ENCODE measurements at regions not wholly inside any gene's neighbourhood (a gene's known extent, or its start where the extent isn't known, plus 50 kb on each side); places are given as distances from the start of the nearest gene placed in this dataset.

GRCh38 chr13:40342901-40343300 lies 323.5 kb downstream of the FOXO1 start:
- Histone ChIP-seq H3K27me3 (ENCODE audit: control insufficient read depth in 2 of 2, insufficient read depth in 2 of 2, low read length in 2 of 2) (no peaks in the 10 kb centered on the region; a peak in 2 of 5 replicates), H4K20me1 (replicated peaks; ENCODE audit: control insufficient read depth, insufficient read depth, low read length) (no peaks in the 10 kb centered on the region), H2AFZ (ENCODE audit: low read depth, low read length) (no peak overlapping the region), H3K36me3 (ENCODE audit: control insufficient read depth, insufficient read depth, low read length) (no peaks in the 10 kb centered on the region), H3K79me2 (ENCODE audit: control insufficient read depth, insufficient read depth, low read length) (no peaks in the 10 kb centered on the region), H3K27ac (ENCODE audit: extremely low read depth, low read depth, low read length) (no peak overlapping the region), H3K4me3 (no peak overlapping the region), H3K9ac (ENCODE audit: insufficient read depth in 1 of 2, low read depth in 2 of 2, low read length in 2 of 2) (no peak overlapping the region), H3K9me1 (ENCODE audit: control insufficient read depth, insufficient read depth, low read length) (no peaks in the 10 kb centered on the region), H3K4me1 (replicated peaks in 1 of 2; ENCODE audit: control insufficient read depth in 2 of 2, insufficient read depth in 2 of 2, low read length in 2 of 2) (no peaks in the 10 kb centered on the region), H3K9me3 (replicated peaks; ENCODE audit: control insufficient read depth, insufficient read depth, low read depth, low read length) (no peaks in the 10 kb centered on the region), H3K4me2 (ENCODE audit: insufficient read depth, low read length) (no peak overlapping the region)
- WGBS (ENCODE audit: insufficient coverage, low coverage, missing lambda C conversion rate) = 0% methylated on average over 3 of the region's 3 CpGs
- BruUV-seq (replicated peaks) = no TSS peak
- intact Hi-C loops (cut with micrococcal nuclease) (no loop called here), in situ Hi-C loops (cut with MboI) (no loop called here)
- ATAC-seq (no peak), DNase-seq (ENCODE audit: extremely low read depth in 1 of 4, low spot score in 3 of 4) (no peak), FAIRE-seq (no peak)
- ChIA-PET POLR2A (no interaction called here), CTCF (ENCODE audit: low intra/inter-chr PET ratio) (interaction anchor here (0.6 kb wide), 1 partner anchor 419 kb away, joined by 3 read pairs; no protein-coding TSS in a partner anchor)
- TF ChIP-seq GABPB1 (CRISPR knock-in tag; IDR thresholded peaks at IDR 0.05) = no peak
- no peak for TF ChIP-seq MEF2A (IDR thresholded peaks at IDR 0.05; ENCODE audit: control insufficient read depth, low read depth, low read length)
- TF ChIP-seq ZNF444 (CRISPR knock-in tag; IDR thresholded peaks at IDR 0.05) = no peak
- TF ChIP-seq SMAD1 (IDR thresholded peaks at IDR 0.05; ENCODE audit: low read depth, low read length, partially characterized antibody) = no peak
- TF ChIP-seq ZNF445 (CRISPR knock-in tag; IDR thresholded peaks at IDR 0.05; ENCODE audit: low read depth) = no peak
- TF ChIP-seq ELF4 (CRISPR knock-in tag; IDR thresholded peaks at IDR 0.05) = no peak
- no peak for TF ChIP-seq CHD7 (IDR thresholded peaks at IDR 0.05; ENCODE audit: low read depth, low read length)
